HepG2 (cell line): ENCODE measurements at regions not wholly inside any gene's neighbourhood (a gene's known extent, or its start where the extent isn't known, plus 50 kb on each side); places are given as distances from the start of the nearest gene placed in this dataset.

ENCODE experiments used
- ATAC-seq: fragments of 200-7000 bp; cut with Tn5 transposase; 3 replicates; pipeline ENCODE4 v1.9.1; 2020; ENCODE audit warnings: mild to moderate bottlenecking, moderate library complexity
- BruUV-seq: library from RNA; stranded (reverse); fragments of 400-500 nt; replicated peaks from 2 replicates; lab custom pipeline; 2021; lab: Mats Ljungman, UMichigan
- CTCF ChIA-PET: fragments of 300-600 bp; formaldehyde crosslinking; extraction: SDS; loops from one replicate; lab custom pipeline; 2021; ENCODE audit warnings: low total read pairs, inconsistent platforms, low intra/inter-chr PET ratio; lab: Yijun Ruan, JAX
- POLR2A ChIA-PET: fragments of 350-600 bp; sonication (Branson Sonifier 250); formaldehyde crosslinking; loops from one replicate; lab custom pipeline; 2020; ENCODE audit warnings: antibody characterized with exemption, inconsistent platforms; lab: Yijun Ruan, JAX
- DNase-seq: peaks from one replicate; pipeline ENCODE4 v3.0.0-alpha.2; 2015; ENCODE audit warnings: low spot score
- FAIRE-seq: peaks from 3 replicates; lab custom pipeline; 2011; peaks lifted over from hg19 to GRCh38; lab: Jason Lieb, UNC
- H2AFZ ChIP-seq: one replicate; pipeline ENCODE4 v1.6.1; 2011; ENCODE audit warnings: low read length, inconsistent platforms
- H3K27ac ChIP-seq: fragments of 300-600 bp; 3 replicates; pipeline ENCODE4 v1.8.0; 2011; ENCODE audit warnings: mixed run types, mild to moderate bottlenecking, mixed read lengths, low read length, inconsistent platforms; ENCODE audit not compliant: insufficient read depth; ENCODE audit errors: extremely low read length
- H3K27me3 ChIP-seq, 2 experiments: fragments of 200-600 bp in 1 of 2; 2 replicates in 1 of 2; 3 replicates in 1 of 2; pipeline versions ENCODE4 v1.6.0 to v1.8.0; 2011; ENCODE audit warnings: low read length in 2 of 2, mild to moderate bottlenecking in 2 of 2, moderate library complexity in 2 of 2, inconsistent platforms in 1 of 2; ENCODE audit not compliant: insufficient read depth in 2 of 2, control insufficient read depth in 1 of 2
- H3K36me3 ChIP-seq, 2 experiments: fragments of 200-600 bp in 1 of 2; replicated peaks in 1 of 2; 2 replicates in 1 of 2; 3 replicates in 1 of 2; pipeline versions ENCODE4 v1.5.1 to v1.8.0; 2011; ENCODE audit warnings: low read length in 2 of 2, inconsistent platforms in 1 of 2; ENCODE audit not compliant: insufficient read depth in 2 of 2, control insufficient read depth in 1 of 2
- H3K4me1 ChIP-seq: 2 replicates; pipeline ENCODE4 v1.5.1; 2012; ENCODE audit warnings: low read length, inconsistent platforms; ENCODE audit not compliant: insufficient read depth
- H3K4me2 ChIP-seq: 2 replicates; pipeline ENCODE4 v1.6.0; 2011; ENCODE audit warnings: low read depth, low read length, inconsistent platforms
- H3K4me3 ChIP-seq, 3 experiments: fragments of 200-600 bp in 1 of 3; sonication (generic), shearing (Covaris generic) in 1 of 3; replicated peaks in 1 of 3; 2 replicates each; pipeline ENCODE4 v1.5.1; 2011 to 2016; ENCODE audit warnings: low read length in 3 of 3, inconsistent platforms in 2 of 3, low read depth in 2 of 3, mild to moderate bottlenecking in 2 of 3, control low read depth in 1 of 3, mixed read lengths in 1 of 3; ENCODE audit not compliant: insufficient read depth in 1 of 3
- H3K79me2 ChIP-seq: one replicate; pipeline ENCODE4 v1.6.1; 2011; ENCODE audit warnings: low read length, inconsistent platforms; ENCODE audit not compliant: insufficient read depth
- H3K9ac ChIP-seq: 2 replicates; pipeline ENCODE4 v1.6.0; 2011; ENCODE audit warnings: mild to moderate bottlenecking, low read depth, low read length, inconsistent platforms; ENCODE audit not compliant: insufficient read depth
- H3K9me3 ChIP-seq: 2 replicates; pipeline ENCODE4 v1.5.1; 2012; ENCODE audit warnings: mild to moderate bottlenecking, low read length
- H4K20me1 ChIP-seq: 2 replicates; pipeline ENCODE4 v1.6.0; 2011; ENCODE audit warnings: inconsistent platforms, mild to moderate bottlenecking, low read length, moderate library complexity; ENCODE audit not compliant: insufficient read depth
- ARID3A ChIP-seq: IDR thresholded peaks from 2 replicates; pipeline ENCODE4 v1.6.1; 2012; ENCODE audit warnings: low read depth, low read length, improper control_type of control experiment
- ATF1 ChIP-seq: IDR thresholded peaks from 2 replicates; pipeline ENCODE4 v1.6.1; 2016; ENCODE audit warnings: mild to moderate bottlenecking, control low read depth
- ELF4 ChIP-seq: sonication (generic); formaldehyde crosslinking; IDR thresholded peaks from 2 replicates; pipeline ENCODE4 v1.5.0; 2020; ENCODE audit warnings: missing genetic modification reagents, mild to moderate bottlenecking, moderate library complexity, borderline replicate concordance
- KDM2A ChIP-seq: sonication (generic); formaldehyde crosslinking; IDR thresholded peaks from 2 replicates; pipeline ENCODE4 v1.4.0; 2020; ENCODE audit warnings: low read depth, missing genetic modification reagents, borderline replicate concordance
- KDM5B ChIP-seq: sonication (generic); formaldehyde crosslinking; IDR thresholded peaks from 2 replicates; pipeline ENCODE4 v1.4.0; 2020; ENCODE audit warnings: missing genetic modification reagents, mild to moderate bottlenecking, borderline replicate concordance
- MAFG ChIP-seq: sonication (generic); formaldehyde crosslinking; IDR thresholded peaks from 2 replicates; pipeline ENCODE4 v1.5.1; 2020; ENCODE audit warnings: mild to moderate bottlenecking, missing genetic modification reagents
- NFKB2 ChIP-seq: sonication (generic); formaldehyde crosslinking; IDR thresholded peaks from 2 replicates; pipeline ENCODE4 v1.4.0; 2020; ENCODE audit warnings: missing genetic modification reagents, borderline replicate concordance
- SMAD3 ChIP-seq: sonication (generic); formaldehyde crosslinking; IDR thresholded peaks from 2 replicates; pipeline ENCODE4 v1.4.0; 2020; ENCODE audit warnings: missing genetic modification reagents
- TFDP1 ChIP-seq: IDR thresholded peaks from 2 replicates; pipeline ENCODE4 v1.6.1; 2016; ENCODE audit warnings: missing compliant biosample characterization, missing genetic modification reagents, borderline replicate concordance
- THAP11 ChIP-seq: IDR thresholded peaks from 2 replicates; pipeline ENCODE4 v1.6.1; 2016; ENCODE audit warnings: missing biosample characterization, missing genetic modification reagents
- ZC3H4 ChIP-seq: sonication (generic); formaldehyde crosslinking; IDR thresholded peaks from 2 replicates; pipeline ENCODE4 v1.4.0; 2020; ENCODE audit warnings: missing genetic modification reagents, borderline replicate concordance
- ZNF224 ChIP-seq: sonication (generic); formaldehyde crosslinking; IDR thresholded peaks from 2 replicates; pipeline ENCODE4 v1.5.0; 2020; ENCODE audit warnings: mild to moderate bottlenecking, missing genetic modification reagents
- ZNF513 ChIP-seq: sonication (generic); formaldehyde crosslinking; conservative IDR thresholded peaks from 2 replicates; pipeline ENCODE4 v1.5.0; 2020; ENCODE audit warnings: missing genetic modification reagents
- ZNF562 ChIP-seq: sonication (generic); formaldehyde crosslinking; IDR thresholded peaks from 2 replicates; pipeline ENCODE4 v1.8.0; 2022; ENCODE audit warnings: missing genetic modification reagents, borderline replicate concordance
- ZZZ3 ChIP-seq: sonication (generic); formaldehyde crosslinking; IDR thresholded peaks from 2 replicates; pipeline ENCODE4 v1.4.0; 2020; ENCODE audit warnings: missing genetic modification reagents, mild to moderate bottlenecking, borderline replicate concordance
- WGBS: methylation state at CpG from one replicate; pipeline ENCODE4 v1.1.6; 2017; ENCODE audit warnings: low lambda C conversion rate; 5-methylcytosine and 5-hydroxymethylcytosine counted together
- in situ Hi-C: cut with HindIII; loops from 2 replicates; pipeline ENCODE4 v1.10.0; 2017; ENCODE audit warnings: low pct_unique_long_range_greater_than_20kb; ENCODE audit not compliant: extremely low pct_ligation_motif_present
- intact Hi-C: fragments of 100-400 bp; cut with micrococcal nuclease; formaldehyde crosslinking; loops from one replicate; pipeline ENCODE4 v1.10.0; 2022; ENCODE audit not compliant: unreplicated experiment

DNA sequence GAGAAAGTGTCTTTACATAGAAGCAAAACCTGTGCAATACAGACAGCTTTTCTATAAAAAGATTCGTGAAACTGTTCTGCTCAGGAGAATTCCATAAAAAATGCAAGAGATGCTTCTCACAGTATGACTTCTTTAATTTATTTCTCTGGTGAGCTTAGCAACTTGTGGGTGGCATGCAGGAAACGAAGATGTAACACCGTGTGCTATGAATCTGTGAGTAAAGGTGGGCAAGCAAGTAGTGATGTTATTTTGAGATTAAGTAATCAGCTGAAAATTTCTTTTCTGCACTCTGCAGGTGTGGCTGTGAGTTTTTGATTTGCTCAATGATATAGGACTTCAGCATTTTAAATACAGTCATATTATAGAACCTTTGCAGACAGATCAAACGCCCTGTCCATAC, 656.8 kb upstream of the NCAM2 start:
- H4K20me1 ChIP-seq = no peaks in the 10 kb centered on the region
- no peaks in the 10 kb centered on the region for H3K4me1 ChIP-seq
- 2% methylated on average over 4 of the region's 4 CpGs for WGBS
- no peak for ATAC-seq
- FAIRE-seq = no peak
- no TSS peak for BruUV-seq
- DNase-seq = no peak
- no peaks in the 10 kb centered on the region for H3K36me3 ChIP-seq
- H3K79me2 ChIP-seq = no peaks in the 10 kb centered on the region
- no peaks in the 10 kb centered on the region for H3K27me3 ChIP-seq
- in situ Hi-C loops = no loop called here
- no peak overlapping the region for H3K4me3 ChIP-seq
- H3K9me3 ChIP-seq = peaks cover 73% of the 10 kb centered on the region
- POLR2A ChIA-PET = no interaction called here
- H3K4me2 ChIP-seq = no peak overlapping the region
- no peak overlapping the region for H2AFZ ChIP-seq
- H3K9ac ChIP-seq = no peak overlapping the region
- no peak for TF ChIP-seq ZNF562
- TF ChIP-seq ZC3H4 (CRISPR knock-in tag) = no peak
- TF ChIP-seq ELF4 = no peak
- no peak for TF ChIP-seq SMAD3
- no peak for TF ChIP-seq ZNF513 (CRISPR knock-in tag)
- no peak for TF ChIP-seq MAFG (CRISPR knock-in tag)
- no peak for TF ChIP-seq ZNF224
- no peak overlapping the region for H3K27ac ChIP-seq
- intact Hi-C loops = no loop called here
- CTCF ChIA-PET = no interaction called here

GRCh38 chr21:20343186-20343585, 655.0 kb upstream of the NCAM2 start:
- in situ Hi-C loops (no loop called here), intact Hi-C loops (no loop called here)
- H3K4me3 ChIP-seq = no peak overlapping the region
- no peaks in the 10 kb centered on the region for H3K79me2 ChIP-seq
- H3K9ac ChIP-seq = no peak overlapping the region
- DNase-seq (no peak), ATAC-seq (no peak), FAIRE-seq (no peak)
- peaks cover 73% of the 10 kb centered on the region for H3K9me3 ChIP-seq
- no peaks in the 10 kb centered on the region for H3K36me3 ChIP-seq
- no peaks in the 10 kb centered on the region for H3K4me1 ChIP-seq
- H3K4me2 ChIP-seq = no peak overlapping the region
- H2AFZ ChIP-seq = no peak overlapping the region
- no peaks in the 10 kb centered on the region for H3K27me3 ChIP-seq
- H4K20me1 ChIP-seq = no peaks in the 10 kb centered on the region
- BruUV-seq = no TSS peak
- ChIA-PET POLR2A (no interaction called here), CTCF (no interaction called here)
- 6% methylated on average over 5 of the region's 5 CpGs for WGBS
- H3K27ac ChIP-seq = no peak overlapping the region
- TF ChIP-seq TFDP1 (CRISPR knock-in tag) (no peak), KDM2A (CRISPR knock-in tag) (no peak), ATF1 (CRISPR knock-in tag) (no peak), NFKB2 (CRISPR knock-in tag) (no peak), ARID3A (no peak), THAP11 (CRISPR knock-in tag) (no peak), KDM5B (CRISPR knock-in tag) (no peak), ZZZ3 (CRISPR knock-in tag) (no peak)
